NCI-H146 (cell line): ENCODE measurements at regions not wholly inside any gene's neighbourhood (a gene's known extent, or its start where the extent isn't known, plus 50 kb on each side); places are given as distances from the start of the nearest gene placed in this dataset.
A peak's percentile ranks its signal among the peaks of the same experiment; 100 is the strongest.

Experiments used
- DNase-seq: peaks from one replicate; lab custom pipeline; 2025; lab: John Stamatoyannopoulos, UW

- no peak for DNase-seq
These were observed 401.2 kb downstream of the TLL1 start for GRCh38 chr4:166274136-166274761.

DNA sequence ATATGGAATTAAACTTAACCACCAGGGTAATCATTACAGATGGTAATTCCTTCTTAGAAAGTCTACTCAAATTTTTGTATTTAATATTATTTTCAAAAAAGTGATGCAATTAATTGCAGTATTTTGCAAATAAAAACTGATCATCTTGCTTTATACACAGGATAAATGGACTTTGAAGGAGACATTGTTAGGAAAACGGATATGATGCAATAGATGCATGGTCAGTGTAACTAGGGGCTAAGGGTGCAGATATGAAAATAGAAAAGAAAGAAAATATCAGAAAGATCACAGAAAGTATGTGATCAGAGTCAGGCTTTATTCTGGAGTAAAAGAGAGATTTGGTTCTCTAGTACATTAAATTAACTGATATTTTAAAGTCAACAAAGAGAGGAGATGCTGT is 401.7 kb downstream of the TLL1 start:
- no peak for DNase-seq

DNA sequence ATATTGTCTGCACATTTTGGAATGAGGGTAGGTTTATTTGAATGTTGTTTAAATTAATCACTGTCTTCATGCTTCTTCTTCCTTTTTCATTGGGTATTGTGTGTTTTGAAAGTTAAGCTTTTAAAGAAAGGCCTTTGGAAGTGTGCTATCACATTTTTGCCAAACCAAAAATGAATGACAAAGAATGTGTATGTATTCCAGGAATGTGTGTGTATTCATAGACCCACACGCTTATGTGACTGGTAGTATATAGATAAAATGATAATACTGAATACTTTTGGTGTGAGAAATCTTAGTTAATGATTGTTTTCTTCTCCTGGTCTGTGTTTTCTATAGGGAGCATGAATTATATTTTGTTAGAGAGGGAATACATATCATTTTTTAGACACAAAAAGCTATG is 404.4 kb downstream of the TLL1 start:
- DNase-seq: no peak

DNA sequence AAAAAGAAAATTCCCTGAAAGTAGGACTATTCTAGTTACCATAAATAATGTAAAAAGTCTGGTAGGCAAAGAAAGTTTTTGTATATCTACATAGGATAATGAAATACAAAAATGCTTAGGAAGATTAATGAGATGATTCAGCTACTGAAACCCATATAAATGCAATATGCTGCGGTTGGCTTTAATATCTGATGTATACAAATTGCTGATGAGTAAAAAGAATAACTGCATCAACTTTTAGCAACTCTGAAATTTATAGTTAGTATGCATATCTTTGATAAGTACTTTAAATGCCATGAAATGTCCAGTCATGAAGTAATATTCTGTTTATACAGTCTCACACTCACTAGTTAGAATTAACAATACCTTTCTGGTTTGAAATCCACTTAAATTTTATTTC is 404.8 kb downstream of the TLL1 start:
- DNase-seq: no peak

DNA sequence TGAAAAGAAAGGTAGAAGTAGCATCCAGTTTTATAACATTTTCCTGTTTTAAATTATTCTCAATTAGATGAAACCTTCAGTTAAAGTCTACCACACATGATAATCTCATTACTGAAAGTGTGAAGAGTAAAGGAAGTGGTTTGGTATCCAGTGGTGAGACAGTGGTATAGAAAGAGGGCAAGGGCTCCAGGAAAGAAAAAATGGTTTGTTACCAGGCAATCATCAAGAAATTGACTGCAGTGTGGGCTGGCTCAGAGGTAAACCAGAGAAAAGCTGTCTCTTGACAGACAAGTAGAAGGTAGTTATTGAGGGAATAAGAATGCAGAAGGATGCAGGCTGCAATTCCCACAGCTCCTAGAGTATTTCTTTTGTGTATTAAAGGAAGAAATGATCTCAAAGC is 406.2 kb downstream of the TLL1 start:
- no peak for DNase-seq

DNA sequence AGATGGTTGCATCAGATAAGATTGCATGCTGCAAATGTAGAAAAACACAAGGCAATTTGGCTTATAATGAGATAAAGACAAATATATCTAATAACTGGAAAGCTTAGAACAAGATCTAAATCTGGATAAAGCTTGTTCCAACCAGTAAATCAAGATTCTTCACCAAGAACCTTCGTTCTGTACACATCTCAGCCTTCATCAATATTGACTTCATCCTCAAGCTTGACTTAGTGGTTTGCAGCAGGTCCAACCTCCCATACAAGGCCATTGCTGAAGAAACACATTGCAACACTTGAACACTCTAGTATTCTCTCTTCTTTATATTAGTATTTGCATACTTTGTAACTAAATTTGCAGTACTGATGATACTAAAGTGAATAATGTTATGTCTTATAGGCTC is 407.6 kb downstream of the TLL1 start:
- no peak for DNase-seq

DNA sequence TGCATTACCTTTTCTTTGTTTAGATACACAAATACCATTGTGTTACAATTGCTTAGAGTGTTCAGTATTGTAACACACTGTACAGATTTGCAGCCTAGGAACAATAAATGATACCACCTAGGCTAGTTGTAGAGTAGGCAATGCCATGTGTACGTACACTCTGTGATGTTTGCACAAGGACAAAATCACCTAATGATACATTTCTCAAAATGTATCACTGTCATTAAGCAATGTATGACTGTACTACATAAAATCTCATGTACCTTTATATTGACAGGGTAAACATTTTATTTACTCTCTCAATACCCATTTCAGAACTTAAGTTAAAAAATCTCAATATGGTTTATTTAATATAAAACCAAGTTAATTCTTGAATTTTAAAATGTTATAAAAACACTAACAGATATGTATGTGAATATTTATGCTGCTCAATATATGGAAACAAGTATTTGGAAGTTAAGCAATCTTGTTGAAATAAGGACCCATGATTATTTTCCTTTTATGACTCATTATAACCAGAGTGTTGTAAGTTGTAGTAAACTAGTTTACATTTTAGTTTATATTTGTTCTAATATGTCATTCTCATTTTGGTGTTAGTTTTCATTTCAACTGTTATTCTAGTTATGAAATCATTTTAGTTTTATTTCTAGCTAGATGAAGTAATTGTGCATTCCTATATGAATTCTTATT is 409.2 kb downstream of the TLL1 start:
- no peak for DNase-seq

DNA sequence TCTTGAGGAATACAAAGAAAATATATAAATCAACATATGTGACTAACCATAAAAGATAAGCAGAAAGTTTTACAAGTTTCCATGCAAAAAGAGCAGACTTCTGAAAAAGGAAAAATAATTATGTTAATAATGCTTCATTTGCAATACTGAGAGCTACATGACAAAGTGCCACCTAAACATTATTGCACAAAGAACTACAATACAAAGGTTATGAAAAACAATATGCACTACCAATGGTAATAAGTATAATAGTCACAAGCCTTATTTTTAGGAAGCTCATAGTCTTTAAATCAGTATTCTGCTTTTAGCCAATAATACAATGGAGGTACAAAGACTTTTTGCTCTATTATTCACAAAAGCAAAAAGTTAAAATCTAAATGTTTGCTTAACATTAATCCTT is 411.2 kb downstream of the TLL1 start:
- DNase-seq: no peak

DNA sequence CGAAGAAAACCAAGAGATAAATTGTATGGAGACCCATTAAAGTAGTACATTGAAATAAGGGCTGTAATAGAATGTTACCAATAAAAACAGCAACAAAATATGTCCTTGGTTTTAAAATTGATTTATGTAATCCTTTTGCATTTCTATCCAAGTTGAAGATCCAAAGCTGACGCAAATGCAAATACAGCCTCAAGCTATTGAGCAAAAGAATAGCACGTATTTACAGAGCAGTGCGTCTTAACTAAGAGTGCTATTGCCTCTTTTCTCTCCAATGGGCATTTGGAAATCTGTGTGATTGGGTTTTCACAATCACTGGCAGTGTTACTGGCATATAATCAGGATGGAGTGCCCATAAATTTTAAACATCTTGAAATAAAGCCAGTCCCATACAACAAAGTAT is 417.4 kb downstream of the TLL1 start:
- no peak for DNase-seq

DNA sequence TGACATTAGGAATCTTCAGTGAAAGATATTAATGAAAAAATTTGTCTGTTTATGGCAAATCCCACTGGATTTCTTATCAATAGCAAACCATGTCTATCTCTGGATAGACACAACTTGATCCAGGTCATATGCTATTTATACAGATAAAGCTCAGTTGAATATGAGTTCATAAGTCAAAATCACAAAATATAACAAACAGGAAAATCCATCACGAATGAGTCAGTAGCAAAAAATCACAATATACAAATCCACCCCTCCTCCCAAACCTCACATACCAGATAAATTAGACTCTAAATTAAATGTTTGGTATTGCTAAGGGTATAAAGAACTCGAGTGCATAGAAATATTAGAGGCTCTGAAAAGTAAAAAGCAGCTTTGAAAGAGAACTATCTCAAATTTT is 420.5 kb downstream of the TLL1 start:
- DNase-seq: no peak

DNA sequence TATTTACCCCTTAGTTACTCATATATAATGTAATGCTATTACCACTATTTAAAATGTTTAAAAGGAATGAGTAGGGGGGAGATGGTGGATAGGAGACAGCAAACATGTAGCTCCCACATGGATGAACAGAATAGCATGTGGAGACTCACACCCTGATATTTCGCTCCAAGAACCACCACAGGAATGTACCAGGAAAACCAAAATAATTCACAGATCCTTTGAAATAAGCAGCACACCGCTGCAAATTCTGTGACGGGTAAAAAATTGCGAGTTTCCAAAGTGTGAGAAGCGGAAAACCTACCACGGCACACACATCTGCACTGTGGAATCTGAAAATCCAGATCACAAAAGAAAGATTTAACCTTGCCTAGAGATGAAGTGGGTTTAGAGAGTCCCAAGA is 428.2 kb downstream of the TLL1 start:
- no peak for DNase-seq

GRCh38 chr4:166308647-166309046 is 435.6 kb downstream of the TLL1 start:
- DNase-seq: no peak

GRCh38 chr4:166309286-166309685 is 436.2 kb downstream of the TLL1 start:
- no peak for DNase-seq

- DNase-seq: no peak
These were observed 438.1 kb downstream of the TLL1 start for GRCh38 chr4:166311169-166311568.

DNA sequence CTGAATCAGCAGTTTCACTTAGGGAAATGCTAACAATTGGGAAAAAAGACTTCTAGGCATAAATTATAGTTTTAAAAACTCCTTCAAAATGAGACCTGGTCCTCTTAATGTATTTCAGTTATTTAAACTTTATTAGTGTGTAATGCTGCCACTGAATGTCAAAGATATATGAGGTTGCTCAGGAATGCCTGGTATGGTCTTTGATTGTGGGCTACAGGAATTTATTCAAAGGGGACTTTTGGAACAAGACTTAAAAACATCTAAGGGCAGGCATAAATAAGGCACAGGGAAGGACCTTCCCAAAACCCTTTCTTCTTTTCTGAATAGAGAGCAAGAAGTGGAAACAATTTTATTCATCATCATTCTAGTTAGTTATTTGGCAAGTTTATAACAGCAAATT is 439.1 kb downstream of the TLL1 start:
- DNase-seq: no peak

DNA sequence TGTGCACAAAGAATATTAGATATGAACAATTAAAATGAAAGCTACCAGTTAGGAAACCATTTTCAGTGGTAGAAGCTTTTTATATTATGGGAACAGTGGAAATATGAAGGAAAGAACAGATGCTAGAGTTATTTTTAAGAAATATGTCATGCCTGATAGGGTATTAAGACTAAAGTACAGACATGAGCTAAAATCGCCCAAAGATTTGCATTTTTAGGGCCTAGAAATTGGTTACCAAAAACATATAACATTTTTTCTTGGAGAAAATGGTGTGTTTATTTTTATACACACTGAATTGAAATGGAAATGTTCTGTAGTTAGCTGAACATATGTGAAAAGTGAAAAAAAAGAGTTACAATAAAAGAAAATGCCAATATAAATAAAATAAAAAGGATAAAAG is 441.9 kb downstream of the TLL1 start:
- no peak for DNase-seq

DNA sequence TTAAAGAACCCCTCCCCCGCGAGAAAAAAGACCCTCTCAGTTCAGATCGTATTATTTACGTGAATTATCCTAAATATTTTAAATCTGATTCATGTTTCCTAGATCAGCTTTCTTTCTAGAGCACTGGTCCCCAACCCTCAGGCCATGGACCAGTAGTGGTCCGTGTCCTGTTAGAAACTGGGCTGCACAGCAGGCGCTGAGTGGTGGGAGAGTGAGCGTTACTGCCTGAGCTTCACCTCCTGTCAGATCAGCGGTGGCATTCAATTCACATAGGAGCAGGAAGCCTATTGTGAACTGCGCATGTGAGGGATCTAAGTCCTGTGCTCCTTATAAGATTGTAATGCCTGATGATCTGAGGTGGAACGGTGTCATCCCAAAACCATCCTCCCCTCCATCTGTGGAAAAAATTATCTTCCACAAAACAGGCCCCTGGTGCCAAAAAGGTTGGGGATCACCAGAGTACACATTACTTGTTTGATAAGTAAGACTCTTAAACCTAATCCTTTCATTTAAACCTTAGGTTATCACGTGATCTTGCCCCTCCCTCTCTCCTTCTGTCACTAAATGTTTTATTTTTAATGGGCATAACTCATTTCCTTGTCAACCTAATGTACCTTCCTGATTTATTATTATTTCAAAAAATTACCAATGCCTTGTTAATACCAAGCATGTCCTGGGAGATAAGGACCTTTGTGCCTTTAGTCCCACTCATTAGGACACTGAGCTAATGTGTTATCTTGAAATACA is 442.9 kb downstream of the TLL1 start:
- DNase-seq: no peak

- DNase-seq: no peak
These were observed 445.9 kb downstream of the TLL1 start for GRCh38 chr4:166318810-166319525.

DNA sequence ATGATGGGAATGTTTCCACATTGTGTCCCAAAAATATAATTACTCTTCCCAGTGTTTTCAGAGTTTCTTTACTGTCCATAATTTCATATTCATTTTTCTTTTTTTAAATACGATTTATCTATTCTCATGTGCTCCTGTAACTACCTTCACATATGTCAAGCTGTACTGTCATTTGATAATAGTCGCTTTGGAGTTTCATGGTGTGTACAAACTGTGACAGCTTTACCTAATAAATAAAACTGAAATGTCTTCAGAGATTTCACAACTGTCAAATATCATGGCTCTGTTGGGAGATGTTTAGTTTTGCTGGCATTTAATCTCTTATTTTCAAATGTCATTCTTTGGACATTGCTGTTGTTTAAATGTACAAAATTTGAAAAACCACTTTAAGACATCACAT is 450.2 kb downstream of the TLL1 start:
- DNase-seq: no peak

- DNase-seq: peak; percentile 15
These were observed 451.3 kb downstream of the TLL1 start for GRCh38 chr4:166324321-166324720.

- DNase-seq: no peak
These were observed 462.4 kb downstream of the TLL1 start for GRCh38 chr4:166335256-166335938.

DNA sequence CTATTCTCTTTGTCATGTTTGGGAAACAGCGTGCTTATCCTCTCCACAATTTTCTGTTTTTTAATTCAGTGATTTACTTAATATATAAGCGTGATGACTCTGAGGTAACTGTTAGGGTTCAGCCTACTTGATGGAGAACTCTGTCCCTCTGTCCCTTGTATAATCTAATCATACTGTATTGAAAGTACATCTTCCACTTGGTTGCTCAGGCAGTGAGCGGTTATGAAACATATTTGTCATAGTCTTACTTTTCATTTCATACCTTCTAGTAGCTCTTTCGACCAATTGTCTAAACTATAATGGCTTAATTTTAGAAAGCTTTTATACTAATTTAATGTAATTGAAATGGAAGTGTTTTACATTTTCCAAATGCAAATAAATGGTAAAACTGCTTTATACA is 469.0 kb downstream of the TLL1 start:
- DNase-seq: no peak
